PC-9 (cell line): ENCODE measurements at regions not wholly inside any gene's neighbourhood (a gene's known extent, or its start where the extent isn't known, plus 50 kb on each side); places are given as distances from the start of the nearest gene placed in this dataset.

Experiments
- BruUV-seq: library from RNA; stranded (reverse); fragments of 400-500 nt; replicated peaks from 2 replicates; lab custom pipeline; 2021; lab: Mats Ljungman, UMichigan
- CTCF ChIA-PET: fragments of 300-600 bp; sonication (Branson Sonifier 250); formaldehyde crosslinking; loops from one replicate; lab custom pipeline; 2022; ENCODE audit warnings: antibody characterized with exemption; lab: Charles Lee
- POLR2A ChIA-PET: fragments of 300-600 bp; sonication (Branson Sonifier 250); formaldehyde crosslinking; loops from one replicate; lab custom pipeline; 2022; ENCODE audit warnings: antibody characterized with exemption; ENCODE audit not compliant: unreplicated experiment; lab: Charles Lee
- DNase-seq, 2 experiments: peaks; one replicate each; pipeline versions ENCODE4 v3.0.0 to v3.0.0-alpha.2; 2015 to 2022; ENCODE audit warnings: mixed read lengths in 1 of 2
- H2AFZ ChIP-seq: fragments of 200-600 bp; sonication (generic); 2 replicates; pipeline ENCODE4 v1.8.1; 2017; ENCODE audit warnings: antibody characterized with exemption
- H3F3A ChIP-seq: fragments of 200-600 bp; sonication (generic); 2 replicates; pipeline ENCODE4 v1.8.1; 2017; ENCODE audit warnings: antibody characterized with exemption, mild to moderate bottlenecking, low read depth; ENCODE audit not compliant: insufficient read depth
- H3K27ac ChIP-seq: fragments of 200-600 bp; sonication (generic); 2 replicates; pipeline ENCODE4 v1.6.1; 2016; ENCODE audit warnings: mixed run types
- H3K27me3 ChIP-seq: fragments of 200-600 bp; sonication (generic); 2 replicates; pipeline ENCODE4 v1.6.1; 2016; ENCODE audit warnings: low read depth, mixed run types; ENCODE audit not compliant: insufficient read depth
- H3K36me3 ChIP-seq: fragments of 200-600 bp; sonication (generic); 2 replicates; pipeline ENCODE4 v1.6.1; 2016; ENCODE audit warnings: low read depth, mixed run types
- H3K4me1 ChIP-seq: fragments of 200-600 bp; sonication (generic); replicated peaks from 2 replicates; pipeline ENCODE4 v1.6.1; 2016; ENCODE audit warnings: mixed run types; ENCODE audit not compliant: insufficient read depth
- H3K4me2 ChIP-seq: fragments of 200-600 bp; sonication (generic); 2 replicates; pipeline ENCODE4 v1.6.1; 2017; ENCODE audit warnings: mixed run types
- H3K4me3 ChIP-seq: fragments of 200-600 bp; sonication (generic); 2 replicates; pipeline ENCODE4 v1.6.1; 2016; ENCODE audit warnings: mixed run types
- H3K79me2 ChIP-seq: fragments of 200-600 bp; sonication (generic); 2 replicates; pipeline ENCODE4 v1.6.1; 2017; ENCODE audit warnings: low read depth, mixed run types
- H3K9me2 ChIP-seq: fragments of 200-600 bp; sonication (generic); 2 replicates; pipeline ENCODE4 v1.8.1; 2017; ENCODE audit warnings: mild to moderate bottlenecking; ENCODE audit not compliant: insufficient read depth
- H3K9me3 ChIP-seq: fragments of 200-600 bp; sonication (generic); 2 replicates; pipeline ENCODE4 v1.8.1; 2016; ENCODE audit warnings: low read depth; ENCODE audit not compliant: insufficient read depth
- H4K20me1 ChIP-seq: fragments of 200-600 bp; sonication (generic); 2 replicates; pipeline ENCODE4 v1.8.1; 2017; ENCODE audit not compliant: insufficient read depth
- CTCF ChIP-seq: fragments of 200-600 bp; sonication (generic); conservative IDR thresholded peaks from 2 replicates; pipeline ENCODE4 v1.6.1; 2017; ENCODE audit warnings: mixed run types, antibody characterized with exemption, mild to moderate bottlenecking, moderate library complexity
- EZH2 ChIP-seq: fragments of 200-600 bp; sonication (generic); IDR thresholded peaks from 2 replicates; pipeline ENCODE4 v1.8.0; 2017; ENCODE audit warnings: antibody characterized with exemption, low read depth
- intact Hi-C: fragments of 100-400 bp; cut with micrococcal nuclease; formaldehyde crosslinking; loops from one replicate; pipeline ENCODE4 v1.10.0; 2022; ENCODE audit not compliant: unreplicated experiment

GRCh38 chr9:107907255-107907654, 417.7 kb upstream of the KLF4 start:
- Histone ChIP-seq H3K36me3 (no peaks in the 10 kb centered on the region), H3F3A (no peaks in the 10 kb centered on the region), H3K27ac (no peak overlapping the region), H3K4me1 (no peaks in the 10 kb centered on the region), H3K4me3 (no peak overlapping the region), H4K20me1 (no peaks in the 10 kb centered on the region), H3K27me3 (no peaks in the 10 kb centered on the region), H2AFZ (no peak overlapping the region), H3K9me3 (no peaks in the 10 kb centered on the region), H3K9me2 (no peaks in the 10 kb centered on the region), H3K4me2 (no peak overlapping the region), H3K79me2 (no peaks in the 10 kb centered on the region)
- TF ChIP-seq EZH2 (no peak), CTCF (no peak)
- no TSS peak for BruUV-seq
- intact Hi-C loops = no loop called here
- CTCF ChIA-PET = no interaction called here
- POLR2A ChIA-PET = no interaction called here
- DNase-seq = no peak

- no peaks in the 10 kb centered on the region for H3F3A ChIP-seq
- H3K9me3 ChIP-seq = no peaks in the 10 kb centered on the region
- intact Hi-C loops = no loop called here
- POLR2A ChIA-PET = no interaction called here
- no peaks in the 10 kb centered on the region for H3K9me2 ChIP-seq
- no peak overlapping the region for H2AFZ ChIP-seq
- DNase-seq = no peak
- H3K79me2 ChIP-seq = no peaks in the 10 kb centered on the region
- TF ChIP-seq CTCF = no peak
- no peaks in the 10 kb centered on the region for H3K36me3 ChIP-seq
- CTCF ChIA-PET = no interaction called here
- no TSS peak for BruUV-seq
- no peaks in the 10 kb centered on the region for H4K20me1 ChIP-seq
- H3K4me3 ChIP-seq = no peak overlapping the region
- H3K4me1 ChIP-seq = no peaks in the 10 kb centered on the region
- H3K27me3 ChIP-seq = no peaks in the 10 kb centered on the region
- no peak overlapping the region for H3K27ac ChIP-seq
- no peak overlapping the region for H3K4me2 ChIP-seq
These were observed 416.5 kb upstream of the KLF4 start for GRCh38 chr9:107906074-107906473.

DNA sequence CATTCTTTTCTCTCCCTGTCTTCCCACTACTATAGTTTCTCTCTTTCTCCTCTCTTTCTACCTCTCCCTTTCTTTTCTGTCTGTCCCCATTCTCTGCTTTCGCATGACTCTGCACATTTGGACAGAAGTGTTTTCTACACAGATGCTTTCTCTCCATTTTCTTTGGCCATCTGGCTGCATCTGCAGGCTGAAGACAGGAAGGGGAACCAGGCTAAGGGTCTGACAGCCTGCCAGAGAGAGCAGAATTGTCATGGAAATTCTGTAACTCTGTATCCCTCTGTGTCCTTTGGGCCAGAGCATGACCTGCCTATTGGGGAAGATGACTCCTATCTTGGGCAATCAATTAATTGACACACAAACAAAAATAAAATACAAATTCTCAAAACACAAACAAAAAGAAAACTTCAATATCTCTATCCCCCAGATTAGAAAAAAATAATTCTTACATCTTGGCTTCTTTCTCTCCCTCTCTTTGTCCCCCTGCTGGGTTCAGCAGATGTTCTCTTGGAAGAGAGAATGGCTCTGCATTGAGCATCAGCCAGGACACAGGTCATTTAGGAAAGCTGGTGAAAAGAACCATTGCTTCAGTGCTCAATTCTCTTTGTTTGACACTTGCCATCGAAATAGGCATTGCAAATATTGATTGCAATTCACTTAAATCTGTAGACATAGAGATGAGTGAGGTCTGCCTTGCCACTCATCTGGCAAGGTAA, 415.9 kb upstream of the KLF4 start:
- no peaks in the 10 kb centered on the region for H3F3A ChIP-seq
- ChIA-PET POLR2A (no interaction called here), CTCF (no interaction called here)
- H3K4me3 ChIP-seq = no peak overlapping the region
- H2AFZ ChIP-seq = peak overlapping the region; percentile 39; the same call in 1 of the 2 replicates
- no TSS peak for BruUV-seq
- no peaks in the 10 kb centered on the region for H3K27me3 ChIP-seq
- H3K79me2 ChIP-seq = no peaks in the 10 kb centered on the region
- no peaks in the 10 kb centered on the region for H4K20me1 ChIP-seq
- no peak overlapping the region for H3K4me2 ChIP-seq
- H3K4me1 ChIP-seq = no peaks in the 10 kb centered on the region
- DNase-seq = no peak
- intact Hi-C loops = no loop called here
- no peak overlapping the region for H3K27ac ChIP-seq
- TF ChIP-seq CTCF (no peak), EZH2 (no peak)
- no peaks in the 10 kb centered on the region for H3K9me3 ChIP-seq
- no peaks in the 10 kb centered on the region for H3K9me2 ChIP-seq
- H3K36me3 ChIP-seq = no peaks in the 10 kb centered on the region
